ENCODE measurements at regions not wholly inside any gene's neighbourhood (a gene's known extent, or its start where the extent isn't known, plus 50 kb on each side); places are given as distances from the start of the nearest gene placed in this dataset.
"Not testable (repeated sequence)": the region's sequence is repeated elsewhere in the genome, so short reads cannot be mapped to it uniquely, and the experiment has no call there.

DNA sequence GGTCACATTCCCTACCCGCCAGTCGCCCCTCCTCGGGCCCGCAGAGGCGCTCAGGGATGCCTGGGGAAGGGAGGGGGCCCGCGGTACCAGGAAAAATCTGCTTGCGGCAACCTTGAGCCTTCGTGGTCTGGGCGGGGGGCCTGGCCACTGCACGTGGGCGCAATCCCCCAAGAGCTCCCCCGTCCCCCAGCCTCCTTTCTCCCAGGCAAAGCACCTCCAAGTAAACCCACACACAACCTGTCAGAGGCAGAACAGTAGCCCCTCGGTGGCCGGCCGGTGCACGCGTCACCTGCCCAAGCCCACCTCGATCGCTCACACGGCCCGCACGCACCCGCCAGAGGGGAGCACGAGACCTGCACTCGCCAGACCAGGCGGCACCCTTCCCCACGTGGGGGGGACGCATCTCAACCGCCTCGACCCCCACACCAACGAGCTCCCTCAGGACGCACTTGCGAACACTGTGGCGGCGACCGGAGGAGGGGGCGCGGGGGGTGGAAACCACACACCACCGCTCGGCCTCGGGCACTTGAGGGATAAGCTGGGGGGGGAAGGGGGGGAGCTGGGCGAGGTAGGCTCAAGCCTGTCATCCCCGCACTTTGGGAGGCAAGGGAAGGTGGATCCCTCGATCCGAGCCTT lies 1955.7 kb upstream of the DEFB115 start:
- H3K9ac ChIP-seq (ENCODE audit: low read length), result no peak overlapping the region
- H3K36me3 ChIP-seq (ENCODE audit: low read length), result no peaks in the 10 kb centered on the region
- H2AFZ ChIP-seq (ENCODE audit: low read depth, low read length, severe bottlenecking), result no peak overlapping the region
- no peak for TF ChIP-seq EZH2phosphoT487 (conservative IDR thresholded peaks at IDR 0.05; ENCODE audit: low read length)
- TF ChIP-seq, protein P1, sequence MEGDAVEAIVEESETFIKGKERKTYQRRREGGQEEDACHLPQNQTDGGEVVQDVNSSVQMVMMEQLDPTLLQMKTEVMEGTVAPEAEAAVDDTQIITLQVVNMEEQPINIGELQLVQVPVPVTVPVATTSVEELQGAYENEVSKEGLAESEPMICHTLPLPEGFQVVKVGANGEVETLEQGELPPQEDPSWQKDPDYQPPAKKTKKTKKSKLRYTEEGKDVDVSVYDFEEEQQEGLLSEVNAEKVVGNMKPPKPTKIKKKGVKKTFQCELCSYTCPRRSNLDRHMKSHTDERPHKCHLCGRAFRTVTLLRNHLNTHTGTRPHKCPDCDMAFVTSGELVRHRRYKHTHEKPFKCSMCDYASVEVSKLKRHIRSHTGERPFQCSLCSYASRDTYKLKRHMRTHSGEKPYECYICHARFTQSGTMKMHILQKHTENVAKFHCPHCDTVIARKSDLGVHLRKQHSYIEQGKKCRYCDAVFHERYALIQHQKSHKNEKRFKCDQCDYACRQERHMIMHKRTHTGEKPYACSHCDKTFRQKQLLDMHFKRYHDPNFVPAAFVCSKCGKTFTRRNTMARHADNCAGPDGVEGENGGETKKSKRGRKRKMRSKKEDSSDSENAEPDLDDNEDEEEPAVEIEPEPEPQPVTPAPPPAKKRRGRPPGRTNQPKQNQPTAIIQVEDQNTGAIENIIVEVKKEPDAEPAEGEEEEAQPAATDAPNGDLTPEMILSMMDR (IDR thresholded peaks at IDR 0.05; ENCODE audit: insufficient read depth, low read length, poor library complexity, severe bottlenecking), result no peak
- no peak overlapping the region for H3K4me2 ChIP-seq (ENCODE audit: low read depth, low read length, poor library complexity, severe bottlenecking)
- H4K20me1 ChIP-seq (ENCODE audit: low read depth, low read length), result no peaks in the 10 kb centered on the region
- H3K27me3 ChIP-seq (ENCODE audit: low read length), result no peaks in the 10 kb centered on the region
- no peak overlapping the region for H3K27ac ChIP-seq (ENCODE audit: low read depth, low read length)
- peaks cover 8% of the 10 kb centered on the region; the same call in 1 of the 2 replicates for H3K9me3 ChIP-seq (ENCODE audit: insufficient read depth, low read length)
- H3K4me3 ChIP-seq (ENCODE audit: insufficient read depth, low read length, poor library complexity, severe bottlenecking), result no peak overlapping the region
- H3F3A ChIP-seq (ENCODE audit: insufficient read depth), result no peaks in the 10 kb centered on the region
- no peaks in the 10 kb centered on the region for H3K79me2 ChIP-seq (ENCODE audit: insufficient read depth, low read length)
- H3K9me2 ChIP-seq (replicated peaks; ENCODE audit: insufficient read depth, low read length), result no peaks in the 10 kb centered on the region

DNA sequence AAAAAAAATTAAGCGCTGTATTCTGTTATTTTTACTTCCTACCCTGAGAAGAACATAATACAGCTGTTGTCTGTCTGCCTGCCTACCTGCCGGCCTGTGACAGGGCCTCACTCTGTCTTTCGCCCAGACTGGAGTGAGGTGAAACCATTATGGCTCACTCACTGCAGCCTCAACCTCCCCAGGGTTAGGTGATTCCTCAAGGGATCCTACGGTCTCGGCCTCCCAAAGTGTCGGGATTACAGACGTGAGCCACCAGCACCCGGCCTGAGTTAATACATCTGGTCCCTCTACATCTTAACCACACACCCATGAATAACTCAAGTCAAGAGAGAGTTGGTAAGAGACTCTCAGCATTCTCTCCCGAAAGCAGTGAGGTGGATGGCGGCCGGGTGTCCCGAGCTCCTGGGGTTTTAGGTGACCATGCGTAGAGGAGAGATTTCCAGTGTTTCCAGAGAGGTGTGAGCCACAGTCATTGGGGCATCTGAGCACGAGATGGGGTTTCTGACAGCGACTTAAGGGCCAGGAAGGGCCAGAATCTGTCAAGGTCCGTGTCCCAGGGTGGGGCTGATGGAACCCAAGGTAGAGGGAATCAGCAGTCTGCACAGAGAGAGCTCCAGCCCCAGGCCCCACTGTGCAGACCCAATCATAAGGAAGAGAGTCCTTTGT lies 1954.4 kb upstream of the DEFB115 start:
- no peaks in the 10 kb centered on the region for H3K36me3 ChIP-seq (ENCODE audit: low read length)
- H3K27me3 ChIP-seq (ENCODE audit: low read length), result no peaks in the 10 kb centered on the region
- H3K9ac ChIP-seq (ENCODE audit: low read length), result no peak overlapping the region
- no peak overlapping the region for H3K4me2 ChIP-seq (ENCODE audit: low read depth, low read length, poor library complexity, severe bottlenecking)
- H3K27ac ChIP-seq (ENCODE audit: low read depth, low read length), result no peak overlapping the region
- H4K20me1 ChIP-seq (ENCODE audit: low read depth, low read length), result no peaks in the 10 kb centered on the region
- H3K4me3 ChIP-seq (ENCODE audit: insufficient read depth, low read length, poor library complexity, severe bottlenecking), result no peak overlapping the region
- no peaks in the 10 kb centered on the region for H3K9me2 ChIP-seq (replicated peaks; ENCODE audit: insufficient read depth, low read length)
- TF ChIP-seq, protein P1 (IDR thresholded peaks at IDR 0.05; ENCODE audit: insufficient read depth, low read length, poor library complexity, severe bottlenecking), result no peak
- TF ChIP-seq EZH2phosphoT487 (conservative IDR thresholded peaks at IDR 0.05; ENCODE audit: low read length), result no peak
- no peak overlapping the region for H2AFZ ChIP-seq (ENCODE audit: low read depth, low read length, severe bottlenecking)
- H3K79me2 ChIP-seq (ENCODE audit: insufficient read depth, low read length), result no peaks in the 10 kb centered on the region
- peaks cover 8% of the 10 kb centered on the region; the same call in 1 of the 2 replicates for H3K9me3 ChIP-seq (ENCODE audit: insufficient read depth, low read length)
- H3F3A ChIP-seq (ENCODE audit: insufficient read depth), result no peaks in the 10 kb centered on the region

DNA sequence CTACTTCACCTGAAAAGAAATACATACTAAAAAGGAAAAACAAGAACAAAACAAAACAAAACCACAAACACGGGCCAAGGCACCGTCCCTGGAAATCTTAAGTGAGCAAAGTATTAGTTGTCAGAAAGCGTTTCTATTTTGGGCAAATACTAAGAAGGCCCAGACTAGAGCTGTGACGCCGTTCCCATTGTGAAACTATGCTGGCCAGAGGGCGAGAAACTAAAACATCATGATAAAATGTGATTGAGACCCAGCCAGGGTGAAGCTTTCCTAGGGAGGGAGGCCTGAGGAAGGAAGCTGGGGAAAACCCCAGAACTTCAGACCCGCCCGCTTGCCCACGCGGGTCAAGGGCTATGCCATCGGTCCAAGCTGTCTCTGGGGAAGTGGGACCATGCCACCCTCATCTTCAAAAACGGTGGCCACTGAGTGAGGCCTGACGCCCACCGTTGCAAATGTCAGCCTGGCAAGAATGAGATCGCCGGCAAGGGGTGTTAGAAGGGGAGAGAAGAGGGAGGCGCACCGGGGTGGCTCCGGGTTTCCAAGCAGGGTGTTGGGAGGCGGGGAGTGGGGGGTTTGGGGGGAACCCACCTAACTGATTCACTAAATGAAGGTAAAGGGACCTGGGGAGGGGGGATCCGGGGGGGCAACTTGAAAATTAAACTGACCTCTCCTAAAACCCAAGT lies 1950.9 kb upstream of the DEFB115 start:
- no peaks in the 10 kb centered on the region for H3K79me2 ChIP-seq (ENCODE audit: insufficient read depth, low read length)
- no peaks in the 10 kb centered on the region for H4K20me1 ChIP-seq (ENCODE audit: low read depth, low read length)
- 0 out of 2 replicates have a peak, but pooled peaks cover 3% of the 10 kb centered on the region for H3K9me3 ChIP-seq (ENCODE audit: insufficient read depth, low read length)
- no peak overlapping the region for H3K4me3 ChIP-seq (ENCODE audit: insufficient read depth, low read length, poor library complexity, severe bottlenecking)
- no peaks in the 10 kb centered on the region for H3K27me3 ChIP-seq (ENCODE audit: low read length)
- H3K36me3 ChIP-seq (ENCODE audit: low read length), result no peaks in the 10 kb centered on the region
- H3K4me2 ChIP-seq (ENCODE audit: low read depth, low read length, poor library complexity, severe bottlenecking), result no peak overlapping the region
- H3K9me2 ChIP-seq (replicated peaks; ENCODE audit: insufficient read depth, low read length), result no peaks in the 10 kb centered on the region
- no peak overlapping the region for H3K27ac ChIP-seq (ENCODE audit: low read depth, low read length)
- H3F3A ChIP-seq (ENCODE audit: insufficient read depth), result no peaks in the 10 kb centered on the region
- H2AFZ ChIP-seq (ENCODE audit: low read depth, low read length, severe bottlenecking), result no peak overlapping the region
- H3K9ac ChIP-seq (ENCODE audit: low read length), result no peak overlapping the region
- no peak for TF ChIP-seq EZH2phosphoT487 (conservative IDR thresholded peaks at IDR 0.05; ENCODE audit: low read length)
- TF ChIP-seq, protein P1 (IDR thresholded peaks at IDR 0.05; ENCODE audit: insufficient read depth, low read length, poor library complexity, severe bottlenecking), result no peak

DNA sequence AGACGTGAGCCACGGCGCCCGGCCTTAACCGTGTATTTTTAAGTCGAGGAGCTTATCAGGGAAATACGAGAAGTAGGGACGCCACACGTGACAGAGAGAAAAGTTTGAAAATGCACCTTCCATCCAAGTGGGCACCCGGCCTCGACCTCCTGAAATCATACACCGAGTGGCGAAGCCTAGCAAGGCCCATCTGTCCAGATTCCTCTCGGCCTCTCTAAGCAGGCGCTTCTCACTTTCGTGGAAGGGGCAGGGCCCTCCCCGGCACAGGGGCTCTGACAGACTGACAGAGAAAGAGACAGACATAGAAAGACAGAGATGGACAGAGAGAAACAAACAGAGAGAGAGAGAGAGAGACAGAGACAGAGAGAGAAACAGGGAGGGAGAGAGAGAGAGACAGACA lies 1950.0 kb upstream of the DEFB115 start:
- not testable (repeated sequence) for H4K20me1 ChIP-seq (ENCODE audit: low read depth, low read length); H3K9me3 ChIP-seq (ENCODE audit: insufficient read depth, low read length); H3K79me2 ChIP-seq (ENCODE audit: insufficient read depth, low read length); H3F3A ChIP-seq (ENCODE audit: insufficient read depth); H3K36me3 ChIP-seq (ENCODE audit: low read length); H3K4me3 ChIP-seq (ENCODE audit: insufficient read depth, low read length, poor library complexity, severe bottlenecking); H2AFZ ChIP-seq (ENCODE audit: low read depth, low read length, severe bottlenecking); H3K4me2 ChIP-seq (ENCODE audit: low read depth, low read length, poor library complexity, severe bottlenecking); H3K27me3 ChIP-seq (ENCODE audit: low read length); H3K9me2 ChIP-seq (replicated peaks; ENCODE audit: insufficient read depth, low read length); H3K9ac ChIP-seq (ENCODE audit: low read length); H3K27ac ChIP-seq (ENCODE audit: low read depth, low read length)

DNA sequence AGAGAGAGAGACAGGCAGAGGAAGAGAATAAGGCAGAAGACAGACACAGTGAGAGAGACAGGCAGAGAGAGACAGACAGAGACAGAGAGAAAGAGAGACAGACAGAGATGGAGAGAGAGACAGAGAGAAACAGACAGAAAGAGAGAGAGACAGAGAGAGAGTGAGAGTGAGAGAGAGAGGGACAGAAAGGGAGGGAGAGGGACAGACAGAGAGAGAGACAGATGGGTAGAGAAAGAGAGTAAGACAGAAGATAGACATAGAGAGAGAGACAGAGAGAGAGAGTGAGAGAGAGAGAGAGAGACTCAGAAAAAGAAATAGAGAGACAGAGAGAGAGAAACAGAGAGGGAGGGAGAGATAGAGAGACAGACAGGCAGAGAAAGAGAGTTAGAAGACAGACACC lies 1948.5 kb upstream of the DEFB115 start:
- H3K79me2 ChIP-seq (ENCODE audit: insufficient read depth, low read length); H2AFZ ChIP-seq (ENCODE audit: low read depth, low read length, severe bottlenecking); H3K4me3 ChIP-seq (ENCODE audit: insufficient read depth, low read length, poor library complexity, severe bottlenecking); H3K9me2 ChIP-seq (replicated peaks; ENCODE audit: insufficient read depth, low read length); H3F3A ChIP-seq (ENCODE audit: insufficient read depth); H3K4me2 ChIP-seq (ENCODE audit: low read depth, low read length, poor library complexity, severe bottlenecking); H3K9ac ChIP-seq (ENCODE audit: low read length); H3K27me3 ChIP-seq (ENCODE audit: low read length); H3K36me3 ChIP-seq (ENCODE audit: low read length); H3K27ac ChIP-seq (ENCODE audit: low read depth, low read length); H3K9me3 ChIP-seq (ENCODE audit: insufficient read depth, low read length); H4K20me1 ChIP-seq (ENCODE audit: low read depth, low read length): not testable (repeated sequence)
